AG09309 (cell line): ENCODE measurements at regions not wholly inside any gene's neighbourhood (a gene's known extent, or its start where the extent isn't known, plus 50 kb on each side); places are given as distances from the start of the nearest gene placed in this dataset.

ENCODE experiments used
- DNase-seq: peaks from one replicate; pipeline ENCODE4 v3.0.0-alpha.2; 2010; ENCODE audit warnings: low read depth
- H3K4me3 ChIP-seq: 2 replicates; pipeline ENCODE4 v1.5.1; 2011; ENCODE audit warnings: mild to moderate bottlenecking, low read depth, low read length, moderate library complexity; ENCODE audit not compliant: control insufficient read depth
- TF ChIP-seq, protein P1 (sequence below): IDR thresholded peaks from 2 replicates; pipeline ENCODE4 v1.5.1; 2011; ENCODE audit warnings: mild to moderate bottlenecking, low read depth, low read length, inconsistent platforms; ENCODE audit not compliant: insufficient read depth, control insufficient read depth; ENCODE audit errors: missing control alignments

DNA sequence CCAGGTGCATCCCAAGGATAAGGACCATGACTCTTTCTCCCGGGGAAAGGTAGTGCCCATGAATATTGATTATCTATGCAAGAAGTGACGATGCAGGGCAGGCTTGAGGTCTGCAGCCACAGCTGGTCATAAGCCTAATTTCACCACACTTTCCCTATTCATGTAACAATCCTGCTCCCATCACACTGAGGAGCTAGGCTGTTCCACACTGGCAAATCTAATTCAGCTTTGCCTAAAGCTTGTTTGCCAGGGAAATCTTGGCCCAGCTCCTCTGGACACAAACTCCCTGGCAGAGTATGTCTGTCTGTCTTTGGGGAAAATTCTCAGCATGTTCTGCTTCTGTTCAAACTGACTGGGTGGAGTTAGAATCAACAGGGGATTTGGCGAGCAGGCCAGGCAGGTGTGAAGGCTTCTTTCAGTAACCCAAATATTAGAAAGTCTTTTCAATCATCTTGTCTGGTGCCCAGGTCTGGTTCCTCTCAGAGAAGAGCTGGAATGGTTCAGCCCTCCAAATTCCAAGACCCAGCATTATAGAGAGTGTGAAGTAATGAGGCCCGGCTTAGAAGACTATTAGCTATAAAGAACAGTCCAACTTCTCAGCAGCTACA lies 88.5 kb upstream of the SPDL1 start:
- TF ChIP-seq, protein P1, sequence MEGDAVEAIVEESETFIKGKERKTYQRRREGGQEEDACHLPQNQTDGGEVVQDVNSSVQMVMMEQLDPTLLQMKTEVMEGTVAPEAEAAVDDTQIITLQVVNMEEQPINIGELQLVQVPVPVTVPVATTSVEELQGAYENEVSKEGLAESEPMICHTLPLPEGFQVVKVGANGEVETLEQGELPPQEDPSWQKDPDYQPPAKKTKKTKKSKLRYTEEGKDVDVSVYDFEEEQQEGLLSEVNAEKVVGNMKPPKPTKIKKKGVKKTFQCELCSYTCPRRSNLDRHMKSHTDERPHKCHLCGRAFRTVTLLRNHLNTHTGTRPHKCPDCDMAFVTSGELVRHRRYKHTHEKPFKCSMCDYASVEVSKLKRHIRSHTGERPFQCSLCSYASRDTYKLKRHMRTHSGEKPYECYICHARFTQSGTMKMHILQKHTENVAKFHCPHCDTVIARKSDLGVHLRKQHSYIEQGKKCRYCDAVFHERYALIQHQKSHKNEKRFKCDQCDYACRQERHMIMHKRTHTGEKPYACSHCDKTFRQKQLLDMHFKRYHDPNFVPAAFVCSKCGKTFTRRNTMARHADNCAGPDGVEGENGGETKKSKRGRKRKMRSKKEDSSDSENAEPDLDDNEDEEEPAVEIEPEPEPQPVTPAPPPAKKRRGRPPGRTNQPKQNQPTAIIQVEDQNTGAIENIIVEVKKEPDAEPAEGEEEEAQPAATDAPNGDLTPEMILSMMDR: no peak
- DNase-seq: no peak
- no peak overlapping the region for H3K4me3 ChIP-seq

DNA sequence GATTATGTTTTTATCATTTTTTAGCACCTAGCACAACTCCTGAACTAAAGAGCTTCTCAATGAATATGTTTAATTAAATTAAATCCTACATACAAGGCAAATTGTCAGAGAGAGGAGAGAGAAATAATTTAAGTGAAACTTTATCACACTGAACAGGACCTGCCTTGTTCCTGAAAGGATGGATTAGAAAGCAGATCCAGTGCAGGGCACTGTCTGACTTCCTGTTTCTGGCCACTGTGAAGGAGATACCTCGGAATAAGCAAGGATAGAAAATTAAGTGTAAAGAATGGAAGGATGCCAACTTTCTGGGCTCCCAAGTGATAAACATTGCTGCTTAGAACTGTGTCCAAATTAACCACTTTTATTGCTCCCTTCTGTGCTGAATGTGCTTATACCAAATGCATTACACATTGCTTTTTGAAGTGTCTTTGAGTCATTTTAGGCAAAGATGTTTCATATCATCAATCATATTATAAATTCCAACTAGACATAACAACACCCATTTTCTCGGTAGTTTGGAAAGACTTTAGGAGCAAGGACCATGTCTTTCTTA lies 89.1 kb upstream of the SPDL1 start:
- TF ChIP-seq, protein P1: no peak
- DNase-seq: no peak
- no peak overlapping the region for H3K4me3 ChIP-seq

DNA sequence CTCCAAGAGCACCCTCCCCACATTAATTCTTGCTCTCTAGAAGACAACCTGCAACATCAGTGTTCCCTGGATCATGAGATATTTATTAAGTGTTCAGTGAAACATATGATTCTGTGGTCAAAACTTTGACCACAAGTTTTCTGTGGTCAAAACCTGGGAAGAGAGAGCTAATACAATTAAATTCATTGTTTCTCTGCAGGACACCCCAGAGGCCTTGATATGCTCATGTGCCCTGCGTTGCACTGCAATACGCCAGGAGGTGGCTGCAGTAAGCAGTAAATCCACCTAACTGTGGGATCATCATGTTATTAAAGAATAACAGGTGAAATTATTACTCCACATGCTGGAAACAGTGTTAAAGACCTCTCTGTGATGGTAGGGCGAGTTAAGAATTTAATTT lies 109.3 kb upstream of the SPDL1 start:
- H3K4me3 ChIP-seq: no peak overlapping the region
- DNase-seq: no peak
- TF ChIP-seq, protein P1: peak; percentile 4

DNA sequence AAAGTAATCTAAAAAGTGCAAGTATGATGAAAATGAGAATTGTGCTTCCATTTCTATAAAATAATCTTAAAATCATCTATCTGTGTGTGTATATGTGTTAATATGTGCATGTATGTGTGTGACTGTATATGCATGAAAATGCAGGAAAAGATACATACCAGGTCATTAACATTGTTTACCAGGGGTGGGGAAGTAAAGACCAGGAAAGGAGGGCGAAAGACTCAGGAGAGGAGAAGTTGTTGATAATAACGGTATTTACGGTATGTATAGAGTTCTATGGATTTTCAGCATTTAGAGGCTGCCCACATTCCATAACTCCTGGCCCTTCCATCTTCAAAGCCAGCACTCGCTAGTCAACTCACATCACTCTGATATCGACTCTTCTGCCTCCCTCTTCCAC lies 111.0 kb upstream of the SPDL1 start:
- TF ChIP-seq, protein P1: no peak
- no peak for DNase-seq
- no peak overlapping the region for H3K4me3 ChIP-seq

DNA sequence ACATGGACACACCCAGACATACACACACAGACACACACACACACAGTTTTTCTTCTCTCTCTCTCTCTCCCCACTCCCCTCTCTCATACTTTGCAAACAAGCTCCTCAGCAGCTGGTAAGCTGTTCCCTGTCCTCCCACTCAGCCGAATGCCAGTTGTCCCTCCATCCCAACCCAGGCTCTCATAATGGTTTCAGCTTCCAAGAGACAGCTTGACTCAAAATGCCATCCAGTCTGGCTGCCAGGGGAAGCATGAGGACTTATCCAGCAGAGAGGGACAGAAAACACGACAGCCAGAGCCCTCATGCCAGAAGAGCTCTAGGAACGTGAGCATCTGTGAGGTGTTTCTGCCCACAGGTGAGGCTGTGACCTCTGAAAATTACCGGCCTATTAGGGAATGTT lies 112.6 kb upstream of the SPDL1 start:
- TF ChIP-seq, protein P1: no peak
- no peak overlapping the region for H3K4me3 ChIP-seq
- no peak for DNase-seq

DNA sequence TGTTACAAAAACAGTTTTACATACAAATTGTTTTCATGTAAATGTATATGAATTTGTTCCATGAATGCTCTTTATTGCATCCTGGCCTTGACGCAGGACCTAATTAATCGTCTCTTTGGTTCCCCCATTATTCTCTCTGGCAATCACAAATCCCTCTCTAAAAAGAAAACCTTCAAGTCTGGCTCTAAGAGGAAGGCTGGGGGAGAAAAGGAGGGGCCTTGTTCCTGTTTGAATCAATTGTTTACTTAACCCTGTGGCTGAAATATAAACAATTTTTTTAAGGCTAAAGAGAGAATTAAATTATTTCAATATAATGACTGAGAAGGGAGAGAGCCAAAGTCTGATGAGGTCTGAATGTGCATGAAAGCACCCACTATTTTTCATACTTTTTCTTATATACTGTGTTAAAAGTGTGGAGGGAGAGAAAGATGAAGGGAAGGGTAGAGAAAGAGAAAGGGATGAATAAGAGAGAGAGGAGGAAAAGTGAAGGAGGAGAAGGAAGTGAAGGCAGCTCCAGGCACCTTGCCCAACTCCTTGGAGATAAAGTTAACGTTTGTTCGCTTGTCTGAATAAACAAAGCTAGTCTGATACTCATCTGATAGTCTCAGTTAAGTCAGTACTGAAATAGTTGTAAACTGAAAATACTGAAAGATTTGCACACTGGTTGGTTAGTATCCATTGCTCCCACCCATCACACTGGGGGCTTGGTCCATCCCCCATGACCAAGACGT lies 116.4 kb upstream of the SPDL1 start:
- no peak for DNase-seq
- TF ChIP-seq, protein P1: no peak
- no peak overlapping the region for H3K4me3 ChIP-seq
